GM12878 (cell line): ENCODE measurements at regions not wholly inside any gene's neighbourhood (a gene's known extent, or its start where the extent isn't known, plus 50 kb on each side); places are given as distances from the start of the nearest gene placed in this dataset.

Experiments used
- ATF2 ChIP-seq: IDR thresholded peaks from 2 replicates; pipeline ENCODE4 v1.6.1; 2012; ENCODE audit warnings: low read length, inconsistent platforms
- CBFB ChIP-seq: IDR thresholded peaks from 2 replicates; pipeline ENCODE4 v1.6.1; 2016; ENCODE audit warnings: antibody characterized with exemption, low read depth
- CREM ChIP-seq: IDR thresholded peaks from 2 replicates; pipeline ENCODE4 v1.6.1; 2014; ENCODE audit warnings: antibody characterized with exemption, low read depth
- ETV6 ChIP-seq, 2 experiments: fragments of 450-650 bp in 1 of 2; IDR thresholded peaks in 1 of 2; conservative IDR thresholded peaks in 1 of 2; 2 replicates each; pipeline ENCODE4 v1.6.1; 2014; ENCODE audit warnings: antibody characterized with exemption in 1 of 2, borderline replicate concordance in 1 of 2, low read depth in 1 of 2, mild to moderate bottlenecking in 1 of 2, moderate library complexity in 1 of 2
- FOXM1 ChIP-seq: IDR thresholded peaks from 2 replicates; pipeline ENCODE4 v1.6.1; 2012; ENCODE audit warnings: low read depth, mild to moderate bottlenecking, inconsistent platforms, low read length, moderate library complexity
- POLR2A ChIP-seq: IDR thresholded peaks from 2 replicates; pipeline ENCODE4 v1.6.1; 2011; ENCODE audit warnings: low read depth, mild to moderate bottlenecking, low read length
- POLR2AphosphoS5 ChIP-seq: IDR thresholded peaks from 2 replicates; pipeline ENCODE4 v1.6.1; 2011; ENCODE audit warnings: mild to moderate bottlenecking, low read length, inconsistent platforms
- SIN3A ChIP-seq: IDR thresholded peaks from 2 replicates; pipeline ENCODE4 v1.6.1; 2012; ENCODE audit warnings: low read depth, low read length, improper control_type of control experiment
- ZSCAN29 ChIP-seq: fragments of 450-650 bp; IDR thresholded peaks from 2 replicates; pipeline ENCODE4 v1.6.1; 2017; ENCODE audit warnings: mild to moderate bottlenecking, moderate library complexity
- TF ChIP-seq, protein P1 (sequence below): fragments of 450-650 bp; IDR thresholded peaks from 2 replicates; pipeline ENCODE4 v1.6.1; 2017; ENCODE audit warnings: antibody characterized with exemption, mild to moderate bottlenecking, moderate library complexity
- TF ChIP-seq, protein P2 (sequence below): IDR thresholded peaks from 2 replicates; pipeline ENCODE4 v1.6.1; 2011; ENCODE audit warnings: borderline replicate concordance, low read depth, mild to moderate bottlenecking, moderate library complexity, low read length; ENCODE audit not compliant: insufficient read depth, poor library complexity, severe bottlenecking

GRCh38 chr7:85573346-85573745 lies 386.5 kb upstream of the SEMA3D start:
- TF ChIP-seq POLR2A, result no peak
- no peak for TF ChIP-seq SIN3A
- TF ChIP-seq, protein P1, sequence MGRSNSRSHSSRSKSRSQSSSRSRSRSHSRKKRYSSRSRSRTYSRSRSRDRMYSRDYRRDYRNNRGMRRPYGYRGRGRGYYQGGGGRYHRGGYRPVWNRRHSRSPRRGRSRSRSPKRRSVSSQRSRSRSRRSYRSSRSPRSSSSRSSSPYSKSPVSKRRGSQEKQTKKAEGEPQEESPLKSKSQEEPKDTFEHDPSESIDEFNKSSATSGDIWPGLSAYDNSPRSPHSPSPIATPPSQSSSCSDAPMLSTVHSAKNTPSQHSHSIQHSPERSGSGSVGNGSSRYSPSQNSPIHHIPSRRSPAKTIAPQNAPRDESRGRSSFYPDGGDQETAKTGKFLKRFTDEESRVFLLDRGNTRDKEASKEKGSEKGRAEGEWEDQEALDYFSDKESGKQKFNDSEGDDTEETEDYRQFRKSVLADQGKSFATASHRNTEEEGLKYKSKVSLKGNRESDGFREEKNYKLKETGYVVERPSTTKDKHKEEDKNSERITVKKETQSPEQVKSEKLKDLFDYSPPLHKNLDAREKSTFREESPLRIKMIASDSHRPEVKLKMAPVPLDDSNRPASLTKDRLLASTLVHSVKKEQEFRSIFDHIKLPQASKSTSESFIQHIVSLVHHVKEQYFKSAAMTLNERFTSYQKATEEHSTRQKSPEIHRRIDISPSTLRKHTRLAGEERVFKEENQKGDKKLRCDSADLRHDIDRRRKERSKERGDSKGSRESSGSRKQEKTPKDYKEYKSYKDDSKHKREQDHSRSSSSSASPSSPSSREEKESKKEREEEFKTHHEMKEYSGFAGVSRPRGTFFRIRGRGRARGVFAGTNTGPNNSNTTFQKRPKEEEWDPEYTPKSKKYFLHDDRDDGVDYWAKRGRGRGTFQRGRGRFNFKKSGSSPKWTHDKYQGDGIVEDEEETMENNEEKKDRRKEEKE, result no peak
- TF ChIP-seq CREM, result no peak
- no peak for TF ChIP-seq FOXM1
- no peak for TF ChIP-seq ATF2
- TF ChIP-seq, protein P2, sequence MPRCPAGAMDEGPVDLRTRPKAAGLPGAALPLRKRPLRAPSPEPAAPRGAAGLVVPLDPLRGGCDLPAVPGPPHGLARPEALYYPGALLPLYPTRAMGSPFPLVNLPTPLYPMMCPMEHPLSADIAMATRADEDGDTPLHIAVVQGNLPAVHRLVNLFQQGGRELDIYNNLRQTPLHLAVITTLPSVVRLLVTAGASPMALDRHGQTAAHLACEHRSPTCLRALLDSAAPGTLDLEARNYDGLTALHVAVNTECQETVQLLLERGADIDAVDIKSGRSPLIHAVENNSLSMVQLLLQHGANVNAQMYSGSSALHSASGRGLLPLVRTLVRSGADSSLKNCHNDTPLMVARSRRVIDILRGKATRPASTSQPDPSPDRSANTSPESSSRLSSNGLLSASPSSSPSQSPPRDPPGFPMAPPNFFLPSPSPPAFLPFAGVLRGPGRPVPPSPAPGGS, result no peak
- TF ChIP-seq ETV6 (conservative IDR thresholded peaks at IDR 0.05 in 1 of 2, IDR thresholded peaks at IDR 0.05 in 1 of 2; ENCODE audit: borderline replicate concordance in 1 of 2, low read depth in 1 of 2), result no peak
- no peak for TF ChIP-seq POLR2AphosphoS5
- TF ChIP-seq ZSCAN29, result no peak
- TF ChIP-seq CBFB, result no peak
